Muscle layer of colon (tissue), 2 donors: ENCODE measurements at regions not wholly inside any gene's neighbourhood (a gene's known extent, or its start where the extent isn't known, plus 50 kb on each side); places are given as distances from the start of the nearest gene placed in this dataset.

Experiments used
- H3K27ac ChIP-seq: one replicate; pipeline ENCODE4 v1.7.0; 2013; ENCODE audit warnings: low read depth, mild to moderate bottlenecking, low read length, moderate library complexity
- H3K27me3 ChIP-seq, 2 donors: one replicate each; pipeline ENCODE4 v1.7.0; 2013; ENCODE audit warnings: low read length in 2 of 2, mild to moderate bottlenecking in 2 of 2; ENCODE audit not compliant: insufficient read depth in 2 of 2, control insufficient read depth in 1 of 2
- H3K36me3 ChIP-seq: one replicate; pipeline ENCODE4 v1.7.0; 2013; ENCODE audit warnings: mild to moderate bottlenecking, low read length; ENCODE audit not compliant: insufficient read depth
- H3K4me1 ChIP-seq: one replicate; pipeline ENCODE4 v1.7.0; 2013; ENCODE audit warnings: mild to moderate bottlenecking, low read length; ENCODE audit not compliant: insufficient read depth
- H3K4me3 ChIP-seq, 2 donors: one replicate each; pipeline ENCODE4 v1.7.0; 2013; ENCODE audit warnings: low read length in 2 of 2, low read depth in 1 of 2, mild to moderate bottlenecking in 1 of 2, moderate library complexity in 1 of 2
- H3K9ac ChIP-seq: one replicate; pipeline ENCODE4 v1.7.0; 2013; ENCODE audit warnings: low read length
- H3K9me3 ChIP-seq: one replicate; pipeline ENCODE4 v1.7.0; 2013; ENCODE audit warnings: mild to moderate bottlenecking, low read length
- donor health status: abdominal sarcoma.
- donor health status: Adenocarcinoma of cecum.

- H3K4me1 ChIP-seq = peaks cover 47% of the 10 kb centered on the region
- no peaks in the 10 kb centered on the region for H3K27me3 ChIP-seq
- H3K9me3 ChIP-seq = no peaks in the 10 kb centered on the region
- no peak overlapping the region for H3K9ac ChIP-seq
- H3K4me3 ChIP-seq = no peak overlapping the region
- no peak overlapping the region for H3K27ac ChIP-seq
- H3K36me3 ChIP-seq = no peaks in the 10 kb centered on the region
Measured at GRCh38 chr1:228984646-228985631, 249.7 kb downstream of the RHOU start.

DNA sequence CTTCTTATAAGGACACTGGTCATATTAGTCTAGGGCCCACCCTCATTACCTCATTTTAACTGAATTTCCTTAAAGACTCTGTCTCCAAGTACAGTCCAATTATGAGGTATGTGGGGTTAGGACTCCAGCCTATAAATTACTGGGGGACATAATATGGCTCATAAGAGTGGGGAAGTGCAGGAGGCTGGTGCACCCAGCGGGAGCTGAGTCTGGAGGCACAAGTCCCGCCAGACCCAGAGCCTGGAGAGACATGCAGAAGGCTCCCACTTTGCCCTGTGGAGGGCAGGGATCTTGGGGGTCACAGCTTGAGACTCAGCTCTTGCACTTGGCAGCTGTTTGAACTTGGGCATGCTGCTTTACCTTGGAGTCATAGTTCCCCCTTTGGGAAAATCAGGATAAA, 250.4 kb downstream of the RHOU start:
- Histone ChIP-seq H3K27me3 (no peaks in the 10 kb centered on the region), H3K9ac (no peak overlapping the region), H3K27ac (no peak overlapping the region), H3K36me3 (no peaks in the 10 kb centered on the region), H3K4me1 (peaks cover 47% of the 10 kb centered on the region), H3K4me3 (no peak overlapping the region), H3K9me3 (no peaks in the 10 kb centered on the region)

GRCh38 chr1:228986093-228986904, 251.0 kb downstream of the RHOU start:
- Histone ChIP-seq H3K27me3 (no peaks in the 10 kb centered on the region), H3K9me3 (no peaks in the 10 kb centered on the region), H3K4me3 (no peak overlapping the region), H3K36me3 (no peaks in the 10 kb centered on the region), H3K9ac (no peak overlapping the region), H3K27ac (no peak overlapping the region), H3K4me1 (peaks cover 52% of the 10 kb centered on the region)

GRCh38 chr1:228987286-228987685, 252.0 kb downstream of the RHOU start:
- Histone ChIP-seq H3K9ac (no peak overlapping the region), H3K27ac (peak overlapping the region; percentile 48), H3K4me1 (peaks cover 56% of the 10 kb centered on the region), H3K27me3 (no peaks in the 10 kb centered on the region), H3K4me3 (no peak overlapping the region), H3K9me3 (no peaks in the 10 kb centered on the region), H3K36me3 (no peaks in the 10 kb centered on the region)

DNA sequence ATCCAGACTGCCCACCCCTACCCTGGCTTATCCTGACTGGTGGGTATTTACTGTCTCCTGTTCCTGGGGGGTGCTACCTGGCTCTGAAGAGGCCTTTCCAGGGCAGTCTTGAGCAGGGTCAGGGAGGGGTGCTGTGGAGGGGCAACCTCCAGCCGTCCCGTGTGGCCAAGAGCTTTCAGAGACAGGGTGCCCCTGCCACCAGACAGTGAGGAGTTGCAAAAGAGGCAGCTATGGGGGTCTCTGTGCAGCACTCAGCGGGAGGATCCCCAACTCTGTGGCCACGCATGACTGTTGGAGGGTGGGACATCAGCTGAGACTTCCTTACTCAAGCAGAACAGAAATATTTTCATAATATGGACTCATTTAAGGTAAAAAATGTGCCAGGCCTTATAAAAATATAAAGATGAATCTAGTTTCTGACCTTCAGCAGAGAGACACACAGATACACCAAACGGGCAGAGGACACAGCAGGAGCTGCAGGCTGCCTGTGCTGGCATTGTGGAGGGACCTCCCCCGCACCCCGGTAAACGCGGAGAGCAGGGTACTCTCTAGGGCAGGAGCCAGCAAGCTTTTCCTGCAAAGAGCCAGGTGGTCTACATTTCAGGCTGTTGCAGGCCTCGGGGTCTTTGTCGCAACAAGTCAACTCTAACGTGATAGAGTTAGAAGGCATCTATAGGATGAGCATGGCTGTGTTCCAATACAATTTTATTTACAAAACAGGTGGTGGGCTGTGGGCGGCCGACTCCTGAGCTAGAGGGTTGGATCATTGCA, 252.6 kb downstream of the RHOU start:
- Histone ChIP-seq H3K4me1 (peaks cover 56% of the 10 kb centered on the region), H3K27ac (peak overlapping the region; percentile 48), H3K9me3 (no peaks in the 10 kb centered on the region)

DNA sequence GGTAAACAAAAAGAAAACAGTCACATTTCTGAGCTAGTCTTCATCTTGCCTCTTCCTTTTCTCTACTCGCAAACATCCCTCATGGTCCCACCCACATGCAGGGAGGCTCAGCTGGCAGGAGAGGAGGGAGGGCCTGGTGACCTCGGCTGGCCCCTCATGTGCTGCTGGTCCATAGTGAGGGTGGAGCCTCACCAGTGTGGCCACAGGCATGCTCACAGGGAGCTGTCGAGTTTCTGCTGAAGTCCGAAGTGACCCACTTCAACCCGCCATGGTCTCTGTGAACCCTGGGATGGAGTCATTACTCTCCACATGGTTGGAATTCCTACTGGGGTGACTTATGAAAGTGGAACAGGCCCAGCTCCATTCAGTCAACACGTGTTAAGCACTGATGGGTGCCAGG, 253.4 kb downstream of the RHOU start:
- Histone ChIP-seq H3K9me3 (no peaks in the 10 kb centered on the region), H3K27ac (no peak overlapping the region), H3K9ac (no peak overlapping the region), H3K36me3 (no peaks in the 10 kb centered on the region), H3K4me1 (peaks cover 56% of the 10 kb centered on the region), H3K27me3 (no peaks in the 10 kb centered on the region), H3K4me3 (no peak overlapping the region)

More for the DNA sequence above, 252.6 kb downstream of the RHOU start:
- no peak overlapping the region for H3K9ac ChIP-seq
- no peaks in the 10 kb centered on the region for H3K36me3 ChIP-seq
- no peak overlapping the region for H3K4me3 ChIP-seq
- H3K27me3 ChIP-seq = no peaks in the 10 kb centered on the region

DNA sequence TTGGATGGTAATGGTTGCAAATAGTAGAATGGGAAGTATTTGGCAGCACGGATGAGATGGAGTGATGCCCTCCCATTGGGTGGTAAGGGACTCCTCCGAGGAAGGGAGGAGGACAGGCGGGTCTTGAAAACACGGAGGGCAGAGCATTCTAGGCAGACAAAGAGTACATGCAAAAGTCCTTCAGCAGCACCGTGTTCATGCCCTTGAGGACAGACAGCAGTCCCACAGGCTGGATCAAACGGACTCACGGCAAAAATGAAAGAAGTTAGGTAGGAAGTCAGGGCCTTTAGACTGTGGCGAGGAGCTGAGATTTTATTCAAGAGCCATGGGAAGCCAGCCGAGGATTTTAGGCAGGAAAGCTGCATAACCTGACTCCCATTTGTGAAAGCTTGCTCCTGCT, 253.9 kb downstream of the RHOU start:
- Histone ChIP-seq H3K27ac (peak overlapping the region; percentile 36), H3K4me1 (peaks cover 56% of the 10 kb centered on the region), H3K4me3 (no peak overlapping the region), H3K9me3 (no peaks in the 10 kb centered on the region), H3K9ac (no peak overlapping the region), H3K36me3 (no peaks in the 10 kb centered on the region), H3K27me3 (no peaks in the 10 kb centered on the region)

GRCh38 chr1:228989676-228989991, 254.4 kb downstream of the RHOU start:
- H3K9me3 ChIP-seq = no peaks in the 10 kb centered on the region
- H3K4me1 ChIP-seq = peaks cover 56% of the 10 kb centered on the region
- H3K27me3 ChIP-seq = no peaks in the 10 kb centered on the region
- H3K4me3 ChIP-seq = no peak overlapping the region
- peak overlapping the region; percentile 36 for H3K27ac ChIP-seq
- H3K36me3 ChIP-seq = no peaks in the 10 kb centered on the region
- no peak overlapping the region for H3K9ac ChIP-seq

GRCh38 chr1:228989992-228990827, 254.9 kb downstream of the RHOU start:
- no peak overlapping the region for H3K4me3 ChIP-seq
- no peaks in the 10 kb centered on the region for H3K9me3 ChIP-seq
- peak overlapping the region; percentile 36 for H3K27ac ChIP-seq
- peaks cover 56% of the 10 kb centered on the region for H3K4me1 ChIP-seq
- no peaks in the 10 kb centered on the region for H3K27me3 ChIP-seq
- no peak overlapping the region for H3K9ac ChIP-seq
- H3K36me3 ChIP-seq = no peaks in the 10 kb centered on the region

GRCh38 chr1:228990906-228991569, 255.8 kb downstream of the RHOU start:
- H3K4me3 ChIP-seq = no peak overlapping the region
- H3K27ac ChIP-seq = no peak overlapping the region
- H3K9me3 ChIP-seq = no peaks in the 10 kb centered on the region
- no peaks in the 10 kb centered on the region for H3K27me3 ChIP-seq
- no peak overlapping the region for H3K9ac ChIP-seq
- H3K36me3 ChIP-seq = no peaks in the 10 kb centered on the region
- peaks cover 53% of the 10 kb centered on the region for H3K4me1 ChIP-seq
